ENCODE measurements at regions not wholly inside any gene's neighbourhood (a gene's known extent, or its start where the extent isn't known, plus 50 kb on each side); places are given as distances from the start of the nearest gene placed in this dataset.

- no peak for TF ChIP-seq CTCF (IDR thresholded peaks at IDR 0.05)
- Mint-ChIP-seq H3K4me1 (ENCODE audit: unreplicated experiment) (no peaks in the 10 kb centered on the region), H3K27ac (ENCODE audit: unreplicated experiment) (no peak overlapping the region), H3K9me3 (ENCODE audit: unreplicated experiment) (peaks cover 19% of the 10 kb centered on the region), H3K36me3 (ENCODE audit: unreplicated experiment) (no peaks in the 10 kb centered on the region), H3K4me3 (ENCODE audit: unreplicated experiment) (no peak overlapping the region), H3K27me3 (ENCODE audit: unreplicated experiment) (no peaks in the 10 kb centered on the region)
- DNase-seq (ENCODE audit: extremely low spot score, unreplicated experiment) = no peak
Observed at GRCh38 chr17:52824542-52824941, 666.0 kb upstream of the CA10 start.

- no peak overlapping the region for H3K4me3 Mint-ChIP-seq (ENCODE audit: unreplicated experiment)
- no peaks in the 10 kb centered on the region for H3K36me3 Mint-ChIP-seq (ENCODE audit: unreplicated experiment)
- DNase-seq (ENCODE audit: extremely low spot score, unreplicated experiment) = no peak
- H3K27ac Mint-ChIP-seq (ENCODE audit: unreplicated experiment) = no peak overlapping the region
- H3K27me3 Mint-ChIP-seq (ENCODE audit: unreplicated experiment) = no peaks in the 10 kb centered on the region
- no peak for TF ChIP-seq CTCF (IDR thresholded peaks at IDR 0.05)
- no peaks in the 10 kb centered on the region for H3K4me1 Mint-ChIP-seq (ENCODE audit: unreplicated experiment)
- peaks cover 19% of the 10 kb centered on the region for H3K9me3 Mint-ChIP-seq (ENCODE audit: unreplicated experiment)
Observed at GRCh38 chr17:52823155-52823554, 664.6 kb upstream of the CA10 start.

- H3K4me1 Mint-ChIP-seq (ENCODE audit: unreplicated experiment) = no peaks in the 10 kb centered on the region
- H3K27me3 Mint-ChIP-seq (ENCODE audit: unreplicated experiment) = no peaks in the 10 kb centered on the region
- H3K4me3 Mint-ChIP-seq (ENCODE audit: unreplicated experiment) = no peak overlapping the region
- TF ChIP-seq CTCF (IDR thresholded peaks at IDR 0.05) = no peak
- no peak for DNase-seq (ENCODE audit: extremely low spot score, unreplicated experiment)
- peaks cover 4% of the 10 kb centered on the region for H3K9me3 Mint-ChIP-seq (ENCODE audit: unreplicated experiment)
- H3K27ac Mint-ChIP-seq (ENCODE audit: unreplicated experiment) = no peak overlapping the region
- H3K36me3 Mint-ChIP-seq (ENCODE audit: unreplicated experiment) = no peaks in the 10 kb centered on the region
Observed at GRCh38 chr17:52790359-52790955, 631.9 kb upstream of the CA10 start.

- Mint-ChIP-seq H3K4me1 (ENCODE audit: unreplicated experiment) (no peaks in the 10 kb centered on the region), H3K4me3 (ENCODE audit: unreplicated experiment) (no peak overlapping the region), H3K9me3 (ENCODE audit: unreplicated experiment) (peaks cover 8% of the 10 kb centered on the region), H3K27me3 (ENCODE audit: unreplicated experiment) (no peaks in the 10 kb centered on the region), H3K36me3 (ENCODE audit: unreplicated experiment) (no peaks in the 10 kb centered on the region), H3K27ac (ENCODE audit: unreplicated experiment) (no peak overlapping the region)
- TF ChIP-seq CTCF (IDR thresholded peaks at IDR 0.05) = no peak
- no peak for DNase-seq (ENCODE audit: extremely low spot score, unreplicated experiment)
Observed at GRCh38 chr17:52789829-52790228, 631.3 kb upstream of the CA10 start.

GRCh38 chr17:52776234-52776633, 617.7 kb upstream of the CA10 start:
- H3K27ac Mint-ChIP-seq (ENCODE audit: unreplicated experiment) = no peak overlapping the region
- H3K36me3 Mint-ChIP-seq (ENCODE audit: unreplicated experiment) = no peaks in the 10 kb centered on the region
- no peak for DNase-seq (ENCODE audit: extremely low spot score, unreplicated experiment)
- no peak for TF ChIP-seq CTCF (IDR thresholded peaks at IDR 0.05)
- no peaks in the 10 kb centered on the region for H3K4me1 Mint-ChIP-seq (ENCODE audit: unreplicated experiment)
- H3K27me3 Mint-ChIP-seq (ENCODE audit: unreplicated experiment) = no peaks in the 10 kb centered on the region
- no peak overlapping the region for H3K4me3 Mint-ChIP-seq (ENCODE audit: unreplicated experiment)
- H3K9me3 Mint-ChIP-seq (ENCODE audit: unreplicated experiment) = no peaks in the 10 kb centered on the region

Data from osteocyte (in vitro differentiated cells).